HG02973 (cell line): ENCODE measurements at regions not wholly inside any gene's neighbourhood (a gene's known extent, or its start where the extent isn't known, plus 50 kb on each side); places are given as distances from the start of the nearest gene placed in this dataset.
A peak's percentile ranks its signal among the peaks of the same experiment; 100 is the strongest.
"Not testable (repeated sequence)": the region's sequence is repeated elsewhere in the genome, so short reads cannot be mapped to it uniquely, and the experiment has no call there.

ENCODE experiments used
- ATAC-seq: cut with Tn5 transposase; IDR thresholded peaks from one replicate; pipeline ENCODE4 v1.9.1; 2021; ENCODE audit warnings: moderate library complexity; ENCODE audit not compliant: unreplicated experiment

DNA sequence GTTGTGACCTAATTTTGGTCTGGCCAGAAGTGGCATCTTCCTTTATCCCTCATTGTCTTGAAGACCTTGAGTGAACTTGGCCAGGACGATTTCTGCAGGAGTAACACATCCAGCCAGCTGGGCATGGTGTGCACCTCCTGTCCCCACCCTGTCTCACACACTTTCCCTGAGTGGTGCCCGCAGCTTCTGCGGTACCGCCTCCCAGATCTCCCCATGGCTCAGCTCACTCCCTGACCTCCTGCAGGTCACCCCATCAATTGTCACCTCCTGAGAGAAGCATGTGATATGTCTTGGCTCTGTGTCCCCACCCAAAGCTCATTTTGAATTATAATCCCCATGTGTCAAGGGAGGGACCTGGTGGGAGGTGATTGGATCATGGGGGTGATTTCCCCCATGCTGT lies 50.2 kb upstream of the TP53I11 start:
- ATAC-seq = no peak

DNA sequence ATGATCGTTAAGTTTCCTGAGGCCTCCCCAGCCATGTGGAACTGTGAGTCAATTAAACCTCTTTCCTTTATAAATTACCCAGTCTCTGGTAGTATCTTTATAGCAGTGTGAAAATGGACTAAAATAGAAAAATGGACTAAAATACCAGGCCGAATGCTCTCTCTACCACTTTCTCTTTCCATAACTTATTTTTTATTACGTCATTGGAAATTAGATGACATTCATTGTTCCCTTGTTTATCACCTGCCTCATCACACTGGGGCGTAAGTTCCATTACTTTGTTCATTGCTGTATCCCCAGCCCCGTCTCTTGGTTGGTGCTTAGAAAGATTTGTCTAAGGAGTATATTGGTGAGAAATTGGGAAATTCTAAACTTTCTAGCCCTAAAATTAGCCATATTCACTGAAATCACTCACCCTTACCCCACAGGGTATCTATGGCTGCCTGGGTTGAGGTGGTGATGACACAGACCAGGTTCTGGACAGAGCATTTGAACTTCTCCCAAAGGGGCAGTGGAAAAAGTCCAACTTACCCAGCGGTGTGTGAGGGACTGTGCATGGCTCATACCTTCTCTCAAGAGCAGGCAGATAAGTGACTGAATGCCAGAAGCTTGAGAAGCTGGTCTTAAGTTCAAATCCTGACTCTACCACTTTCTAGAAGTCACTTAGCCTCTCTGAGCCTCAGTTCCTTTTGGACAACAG lies 50.9 kb upstream of the TP53I11 start:
- ATAC-seq = no peak

GRCh38 chr11:45005106-45005505 lies 54.4 kb upstream of the TP53I11 start:
- ATAC-seq = no peak

- no peak for ATAC-seq
Observed at GRCh38 chr11:45007011-45007410, 56.3 kb upstream of the TP53I11 start.

GRCh38 chr11:45015983-45016382 lies 65.3 kb upstream of the TP53I11 start:
- ATAC-seq = not testable (repeated sequence)

- not testable (repeated sequence) for ATAC-seq
Observed at GRCh38 chr11:45016446-45016845, 65.8 kb upstream of the TP53I11 start.

GRCh38 chr11:45017329-45017728 lies 66.6 kb upstream of the TP53I11 start:
- no peak for ATAC-seq

DNA sequence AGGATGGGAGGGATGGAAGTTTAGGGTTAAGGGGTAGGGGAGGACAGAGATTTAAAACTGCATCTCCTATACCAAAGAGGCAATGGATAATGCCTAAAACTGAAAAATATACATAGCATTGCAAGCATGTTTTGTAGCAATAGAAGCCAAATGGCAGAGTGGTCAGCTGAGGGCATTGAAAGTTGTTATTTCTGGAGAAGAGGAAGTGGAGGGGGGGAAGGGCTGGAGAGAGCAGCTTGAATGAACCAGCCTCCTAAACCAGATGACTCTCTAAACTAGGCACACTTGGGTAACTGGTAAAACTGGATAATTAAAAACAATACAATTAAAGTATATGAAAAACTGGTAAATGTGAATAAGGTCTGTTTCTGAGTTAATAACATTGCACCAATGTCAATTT lies 70.3 kb upstream of the TP53I11 start:
- ATAC-seq = no peak

DNA sequence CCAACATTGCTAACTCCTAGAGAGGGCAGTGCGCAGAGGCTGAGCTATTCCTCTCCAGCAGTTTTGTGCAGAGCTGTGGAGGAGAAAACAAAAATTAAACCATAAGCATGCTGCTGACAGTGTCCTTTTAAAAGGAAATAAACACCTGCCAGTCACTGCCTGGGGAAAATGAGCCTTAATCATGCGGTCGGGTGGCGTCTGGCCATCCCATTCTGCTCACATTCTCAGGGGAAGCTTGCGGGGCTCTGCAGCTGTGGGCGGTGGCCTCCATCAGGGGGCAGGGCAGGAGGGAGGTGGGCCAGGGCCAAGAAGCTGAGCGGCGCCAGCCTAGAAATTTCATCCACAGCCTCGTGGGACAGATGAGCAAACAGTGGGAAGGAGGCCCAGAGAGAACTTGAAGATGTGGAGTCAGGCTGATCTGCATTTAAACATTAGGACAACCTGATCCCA lies 71.0 kb upstream of the TP53I11 start:
- ATAC-seq = no peak

- no peak for ATAC-seq
Observed at GRCh38 chr11:45022294-45023064, 71.8 kb upstream of the TP53I11 start.

DNA sequence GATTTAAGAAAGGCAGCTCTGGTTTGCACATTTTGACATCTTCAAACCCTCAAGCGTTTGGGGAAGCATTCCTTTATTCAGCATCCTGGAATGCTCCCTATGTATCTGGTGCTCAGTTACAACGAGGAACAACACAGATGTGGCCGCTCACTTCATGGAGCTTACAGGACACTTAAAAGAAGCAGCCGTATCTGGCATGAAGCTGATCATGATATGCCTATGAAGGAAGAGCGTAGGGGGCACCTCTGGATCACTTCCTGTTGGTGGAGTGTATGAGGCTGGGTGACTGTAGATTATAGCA lies 72.3 kb upstream of the TP53I11 start:
- no peak for ATAC-seq

- ATAC-seq = no peak
Observed at GRCh38 chr11:45024316-45024715, 73.6 kb upstream of the TP53I11 start.

GRCh38 chr11:45024846-45025588 lies 74.3 kb upstream of the TP53I11 start:
- ATAC-seq = no peak

DNA sequence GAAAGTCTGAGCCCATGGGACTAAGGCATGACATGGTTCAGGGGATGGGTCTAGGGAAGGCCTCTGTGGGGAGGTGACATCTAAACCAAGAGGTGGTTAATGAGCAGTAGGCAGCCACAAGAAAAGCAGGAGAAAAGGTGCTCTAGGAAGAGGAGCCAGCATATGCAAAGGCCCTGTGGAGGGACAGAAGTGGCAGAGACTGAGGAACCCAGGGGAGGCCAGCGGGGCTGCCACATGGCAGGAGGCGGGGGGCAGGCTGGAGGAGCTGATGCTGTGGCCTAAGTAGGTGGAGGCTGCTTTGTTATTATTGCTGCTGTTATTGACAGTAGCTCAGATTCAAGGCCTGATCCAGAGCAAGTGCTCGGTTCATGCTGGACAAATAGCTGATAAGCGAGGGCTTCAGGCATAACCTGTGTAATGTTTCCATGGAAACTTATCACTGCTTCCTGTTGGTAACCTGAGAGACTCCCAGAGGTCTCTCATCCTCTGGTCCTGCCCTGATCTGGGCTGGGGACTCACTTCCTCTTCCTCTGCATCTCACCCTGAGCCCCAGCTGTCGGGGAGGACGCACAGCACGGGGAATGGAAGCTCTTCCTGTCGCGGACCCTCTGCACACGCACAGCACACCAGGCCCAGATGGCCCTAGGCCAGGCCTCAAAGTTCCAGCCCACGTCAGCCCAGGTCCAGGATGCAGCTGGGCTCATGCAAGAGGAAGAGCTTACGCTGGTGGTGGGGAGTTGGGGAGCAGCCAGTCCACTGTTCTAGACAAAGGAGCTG lies 75.2 kb upstream of the TP53I11 start:
- ATAC-seq = peak; percentile 82

- no peak for ATAC-seq
Observed at GRCh38 chr11:45026835-45027234, 76.2 kb upstream of the TP53I11 start.

- ATAC-seq = no peak
Observed at GRCh38 chr11:45027312-45027711, 76.6 kb upstream of the TP53I11 start.

GRCh38 chr11:45028911-45029682 lies 78.4 kb upstream of the TP53I11 start:
- no peak for ATAC-seq

DNA sequence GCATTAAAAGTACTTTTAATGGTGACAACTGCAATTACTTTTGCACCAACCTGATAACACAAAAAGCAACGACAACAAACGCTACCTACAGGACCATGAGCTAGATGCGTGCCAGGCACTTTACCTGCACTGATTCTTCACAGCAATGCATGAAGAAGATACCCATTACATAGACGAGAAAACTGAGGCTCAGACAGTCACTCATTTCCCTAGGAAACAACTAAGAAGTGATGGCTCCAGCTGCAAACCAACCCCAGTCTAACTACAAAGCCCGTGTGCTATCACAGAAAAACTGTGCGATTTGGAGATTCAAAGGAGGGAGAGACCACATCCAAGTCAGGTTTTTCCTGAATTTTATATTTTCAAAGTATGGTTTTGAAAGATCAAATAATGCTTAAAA lies 80.1 kb upstream of the TP53I11 start:
- ATAC-seq = no peak

- ATAC-seq = peak; percentile 88
Observed at GRCh38 chr11:45031912-45032519, 81.3 kb upstream of the TP53I11 start.

DNA sequence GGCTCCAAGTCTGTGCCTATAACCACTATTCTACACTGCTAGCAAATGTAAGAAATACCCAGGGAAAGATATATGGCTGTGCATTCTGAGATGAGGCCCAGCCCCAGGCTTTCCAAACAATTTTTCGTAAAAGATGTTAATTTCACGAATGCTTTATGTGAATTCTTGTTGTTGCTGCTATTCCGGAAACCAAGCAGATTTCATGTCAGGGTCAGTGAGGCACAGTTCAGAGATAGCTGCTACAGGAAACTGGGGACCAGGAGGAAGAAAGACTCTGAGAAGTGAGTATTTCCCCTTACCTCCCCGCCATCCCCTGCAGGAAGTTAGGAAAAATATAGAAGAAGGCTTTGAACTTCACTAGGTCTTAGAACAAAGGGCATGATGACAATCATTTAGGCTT lies 84.7 kb upstream of the TP53I11 start:
- no peak for ATAC-seq
